Suprapubic skin (tissue), 4 donors: ENCODE measurements at regions not wholly inside any gene's neighbourhood (a gene's known extent, or its start where the extent isn't known, plus 50 kb on each side); places are given as distances from the start of the nearest gene placed in this dataset.

Experiments
- DNase-seq, 2 donors: peaks; one replicate each; pipeline ENCODE4 v3.0.0-alpha.2; 2019; ENCODE audit warnings: low spot score in 2 of 2
- H3K27ac ChIP-seq: fragments of 200-600 bp; sonication (generic); one replicate; pipeline ENCODE4 v1.5.1; 2019
- H3K27me3 ChIP-seq: fragments of 200-600 bp; sonication (generic); one replicate; pipeline ENCODE4 v1.5.1; 2019
- H3K36me3 ChIP-seq: fragments of 200-600 bp; sonication (generic); one replicate; pipeline ENCODE4 v1.5.1; 2019
- H3K4me1 ChIP-seq: fragments of 200-600 bp; sonication (generic); one replicate; pipeline ENCODE4 v1.5.1; 2019
- H3K4me3 ChIP-seq: fragments of 200-600 bp; sonication (generic); one replicate; pipeline ENCODE4 v1.5.1; 2019; ENCODE audit warnings: mild to moderate bottlenecking
- H3K9me3 ChIP-seq: fragments of 200-600 bp; sonication (generic); one replicate; pipeline ENCODE4 v1.5.1; 2019
- CTCF ChIP-seq, 2 donors: fragments of 200-600 bp in 1 of 2; fragments of 450-650 bp in 1 of 2; sonication (generic) in 1 of 2; IDR thresholded peaks; one replicate each; pipeline ENCODE4 v1.5.1; 2016 to 2019; ENCODE audit warnings: antibody characterized with exemption in 2 of 2, mild to moderate bottlenecking in 1 of 2, moderate library complexity in 1 of 2
- EP300 ChIP-seq: sonication (generic); formaldehyde crosslinking; IDR thresholded peaks from one replicate; pipeline ENCODE4 v1.6.1; 2017; ENCODE audit warnings: antibody characterized with exemption
- POLR2A ChIP-seq, 2 donors: fragments of 450-650 bp; IDR thresholded peaks; one replicate each; pipeline ENCODE4 v1.6.1; 2017; ENCODE audit warnings: antibody characterized with exemption in 2 of 2, mild to moderate bottlenecking in 2 of 2, moderate library complexity in 2 of 2
- POLR2AphosphoS5 ChIP-seq, 3 donors: sonication (generic); formaldehyde crosslinking; IDR thresholded peaks; one replicate each; pipeline ENCODE4 v1.6.1; 2017; ENCODE audit warnings: antibody characterized with exemption in 3 of 3
- WGBS: methylation state at CpG from one replicate; pipeline ENCODE4 v1.1.5; 2018; 5-methylcytosine and 5-hydroxymethylcytosine counted together

GRCh38 chr5:155759252-155759651, 567.7 kb upstream of the SGCD start:
- H3K36me3 ChIP-seq = no peaks in the 10 kb centered on the region
- H3K4me1 ChIP-seq = no peaks in the 10 kb centered on the region
- H3K4me3 ChIP-seq = no peak overlapping the region
- peaks cover 4% of the 10 kb centered on the region for H3K9me3 ChIP-seq
- no peak overlapping the region for H3K27ac ChIP-seq
- WGBS = 95% methylated on average over 2 of the region's 2 CpGs
- TF ChIP-seq EP300 = no peak
- no peak for TF ChIP-seq POLR2A (IDR thresholded peaks at IDR 0.05)
- no peak for TF ChIP-seq POLR2AphosphoS5 (IDR thresholded peaks at IDR 0.05)
- no peak for TF ChIP-seq CTCF (IDR thresholded peaks at IDR 0.05)
- no peak for DNase-seq
- no peaks in the 10 kb centered on the region for H3K27me3 ChIP-seq

DNA sequence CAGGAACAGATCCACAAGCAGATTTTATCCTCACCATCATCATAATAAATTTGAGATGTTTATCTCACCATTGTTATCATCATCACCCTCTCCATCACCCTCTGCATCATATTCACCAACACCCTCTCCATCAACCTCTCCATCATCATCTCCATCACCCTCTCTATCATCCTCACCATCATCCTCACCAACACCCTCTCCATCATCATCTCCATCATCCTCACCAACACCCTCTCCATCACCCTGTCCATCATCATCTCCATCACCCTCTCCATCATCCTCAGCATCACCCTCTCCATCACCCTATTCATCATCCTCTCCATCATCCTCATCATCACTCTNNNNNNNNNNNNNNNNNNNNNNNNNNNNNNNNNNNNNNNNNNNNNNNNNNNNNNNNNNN, 567.0 kb upstream of the SGCD start:
- Histone ChIP-seq H3K36me3 (no peaks in the 10 kb centered on the region), H3K27ac (no peak overlapping the region), H3K27me3 (no peaks in the 10 kb centered on the region), H3K9me3 (peaks cover 4% of the 10 kb centered on the region), H3K4me1 (no peaks in the 10 kb centered on the region), H3K4me3 (no peak overlapping the region)
- TF ChIP-seq POLR2AphosphoS5 (IDR thresholded peaks at IDR 0.05) (no peak), EP300 (no peak), POLR2A (IDR thresholded peaks at IDR 0.05) (no peak), CTCF (IDR thresholded peaks at IDR 0.05) (no peak)
- DNase-seq = no peak

- no peak overlapping the region for H3K27ac ChIP-seq
- peaks cover 4% of the 10 kb centered on the region for H3K9me3 ChIP-seq
- no peak for DNase-seq
- TF ChIP-seq POLR2A (IDR thresholded peaks at IDR 0.05) (no peak), EP300 (no peak), CTCF (IDR thresholded peaks at IDR 0.05) (no peak), POLR2AphosphoS5 (IDR thresholded peaks at IDR 0.05) (no peak)
- no peak overlapping the region for H3K4me3 ChIP-seq
- WGBS = 71% methylated on average over 2 of the region's 2 CpGs
- H3K27me3 ChIP-seq = no peaks in the 10 kb centered on the region
- no peaks in the 10 kb centered on the region for H3K36me3 ChIP-seq
- no peaks in the 10 kb centered on the region for H3K4me1 ChIP-seq
Observed at GRCh38 chr5:155761502-155761901, 565.5 kb upstream of the SGCD start.

DNA sequence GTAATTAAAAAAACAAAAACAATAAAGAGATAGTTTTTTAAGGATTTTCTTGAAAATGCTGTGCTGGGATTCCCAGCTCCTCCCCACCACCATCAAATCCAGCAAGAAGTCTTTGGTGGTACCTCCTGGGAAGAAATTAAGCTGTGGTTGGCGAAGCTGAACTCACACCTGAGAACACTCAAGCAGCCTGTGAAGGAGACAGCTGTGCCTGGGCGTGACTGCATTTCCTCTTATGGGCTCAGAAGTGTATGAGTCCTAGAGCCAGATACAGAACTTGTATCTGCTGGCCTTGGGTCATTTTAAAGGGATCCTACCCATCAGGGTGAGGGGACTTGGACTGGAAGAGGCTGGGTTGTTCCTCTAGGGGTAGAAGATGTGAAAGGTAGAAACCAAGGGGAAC, 561.2 kb upstream of the SGCD start:
- H3K27me3 ChIP-seq = no peaks in the 10 kb centered on the region
- H3K36me3 ChIP-seq = no peaks in the 10 kb centered on the region
- H3K9me3 ChIP-seq = peaks cover 4% of the 10 kb centered on the region
- TF ChIP-seq POLR2A (IDR thresholded peaks at IDR 0.05) (no peak), POLR2AphosphoS5 (IDR thresholded peaks at IDR 0.05) (no peak), CTCF (IDR thresholded peaks at IDR 0.05) (no peak), EP300 (no peak)
- H3K4me1 ChIP-seq = no peaks in the 10 kb centered on the region
- H3K4me3 ChIP-seq = no peak overlapping the region
- H3K27ac ChIP-seq = no peak overlapping the region
- WGBS = 66% methylated on average over 2 of the region's 2 CpGs
- DNase-seq = no peak

- Histone ChIP-seq H3K9me3 (no peaks in the 10 kb centered on the region), H3K4me3 (no peak overlapping the region), H3K27ac (no peak overlapping the region), H3K4me1 (no peaks in the 10 kb centered on the region), H3K27me3 (no peaks in the 10 kb centered on the region), H3K36me3 (no peaks in the 10 kb centered on the region)
- TF ChIP-seq POLR2AphosphoS5 (IDR thresholded peaks at IDR 0.05) (no peak), CTCF (IDR thresholded peaks at IDR 0.05) (no peak), EP300 (no peak), POLR2A (IDR thresholded peaks at IDR 0.05) (no peak)
- WGBS = 77% methylated on average over 2 of the region's 2 CpGs
- no peak for DNase-seq
Observed at GRCh38 chr5:155767470-155767869, 559.5 kb upstream of the SGCD start.
